NCI-H82 treated with DMSO at 0.1 percent for 48 hours (cell line): ENCODE measurements at regions not wholly inside any gene's neighbourhood (a gene's known extent, or its start where the extent isn't known, plus 50 kb on each side); places are given as distances from the start of the nearest gene placed in this dataset.

Experiments used
- DNase-seq: peaks from one replicate; lab custom pipeline; 2025; ENCODE audit not compliant: unreplicated experiment; lab: John Stamatoyannopoulos, UW

DNA sequence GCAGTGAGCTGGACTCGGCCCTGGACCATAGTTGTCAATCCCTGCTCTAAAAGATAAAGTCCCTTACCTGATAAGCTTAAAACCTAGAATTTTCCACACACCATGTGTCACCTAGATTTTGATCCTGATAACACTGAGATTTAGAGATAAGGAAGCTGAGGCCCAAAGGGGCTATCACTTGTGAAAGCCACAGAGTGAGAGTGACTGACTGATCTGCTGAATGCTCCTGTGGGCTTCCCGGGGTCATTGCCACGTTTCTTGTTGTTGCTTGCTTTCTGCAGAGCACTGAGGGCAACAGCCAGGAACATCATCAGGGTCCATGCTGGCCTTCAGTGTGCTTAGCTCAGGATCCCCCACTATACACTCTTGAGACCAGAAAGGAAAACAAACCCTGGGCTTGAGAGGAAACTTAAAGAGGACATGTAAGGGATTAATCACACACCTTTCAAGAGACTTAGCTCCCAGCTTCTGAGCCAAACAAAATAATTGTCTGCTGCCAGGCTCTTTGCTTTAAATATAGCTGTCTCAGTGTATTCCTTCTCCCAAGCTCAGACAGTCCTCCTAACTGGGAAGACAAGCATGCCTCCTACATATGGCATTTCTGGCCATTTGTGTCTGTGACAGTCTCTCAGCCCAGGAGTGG, 82.6 kb upstream of the ARHGAP5 start:
- DNase-seq = no peak

DNA sequence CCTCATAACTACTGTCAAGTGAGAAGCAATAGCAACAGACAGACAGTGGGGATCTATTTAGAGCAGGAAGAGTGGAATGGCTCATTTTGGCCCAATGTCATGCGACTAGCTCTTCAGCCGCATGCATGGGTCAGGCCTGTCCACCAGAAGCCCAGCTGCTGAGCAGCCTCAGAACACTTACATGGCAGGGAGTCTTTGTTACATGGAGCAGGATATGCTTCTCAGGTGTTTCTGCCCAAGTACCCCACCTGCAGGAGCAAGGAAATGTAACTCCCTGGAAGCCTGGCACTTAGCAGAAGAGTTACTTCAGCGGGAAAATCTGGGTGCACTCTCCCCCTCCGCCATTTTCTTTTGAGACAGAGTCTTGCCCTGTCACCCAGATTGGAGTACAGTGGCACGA, 73.5 kb upstream of the ARHGAP5 start:
- no peak for DNase-seq

DNA sequence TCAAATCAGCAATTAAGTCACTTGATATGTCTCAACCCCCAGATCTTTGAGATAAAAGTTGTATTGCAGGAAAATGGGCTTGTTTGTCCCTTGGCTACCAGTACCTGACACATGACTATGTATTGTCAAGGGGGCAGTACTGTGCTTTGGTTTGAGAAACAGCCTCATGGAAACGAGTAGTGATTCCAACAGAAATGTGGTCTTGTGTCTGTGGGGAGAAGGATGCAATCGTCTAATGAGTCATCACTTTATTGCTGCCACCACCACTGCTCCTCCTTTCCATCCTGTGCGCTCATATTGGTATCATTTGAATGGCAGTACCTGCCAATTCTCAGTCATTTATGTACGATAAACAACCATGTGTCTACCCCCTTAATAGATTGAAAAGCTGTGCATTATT, 72.8 kb upstream of the ARHGAP5 start:
- DNase-seq = no peak

DNA sequence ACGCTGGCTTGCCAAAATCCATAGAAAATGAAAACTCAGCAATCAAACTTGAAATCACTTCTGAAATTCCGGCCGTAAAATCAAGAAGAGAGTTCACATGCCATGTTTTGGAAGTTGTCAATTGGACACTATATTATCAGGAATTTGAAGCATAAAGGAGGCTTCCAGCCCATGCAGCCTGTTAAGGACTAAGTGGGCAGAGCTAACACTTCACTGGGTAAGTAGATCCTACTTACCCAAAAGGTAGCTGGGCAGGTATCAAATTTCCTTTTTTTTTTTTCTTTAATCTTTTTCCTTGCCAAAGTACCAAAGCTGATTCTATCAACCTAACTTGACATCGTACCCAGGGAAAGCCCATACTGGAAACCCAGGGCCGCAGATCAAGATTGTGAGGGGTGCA, 71.5 kb upstream of the ARHGAP5 start:
- DNase-seq = no peak

DNA sequence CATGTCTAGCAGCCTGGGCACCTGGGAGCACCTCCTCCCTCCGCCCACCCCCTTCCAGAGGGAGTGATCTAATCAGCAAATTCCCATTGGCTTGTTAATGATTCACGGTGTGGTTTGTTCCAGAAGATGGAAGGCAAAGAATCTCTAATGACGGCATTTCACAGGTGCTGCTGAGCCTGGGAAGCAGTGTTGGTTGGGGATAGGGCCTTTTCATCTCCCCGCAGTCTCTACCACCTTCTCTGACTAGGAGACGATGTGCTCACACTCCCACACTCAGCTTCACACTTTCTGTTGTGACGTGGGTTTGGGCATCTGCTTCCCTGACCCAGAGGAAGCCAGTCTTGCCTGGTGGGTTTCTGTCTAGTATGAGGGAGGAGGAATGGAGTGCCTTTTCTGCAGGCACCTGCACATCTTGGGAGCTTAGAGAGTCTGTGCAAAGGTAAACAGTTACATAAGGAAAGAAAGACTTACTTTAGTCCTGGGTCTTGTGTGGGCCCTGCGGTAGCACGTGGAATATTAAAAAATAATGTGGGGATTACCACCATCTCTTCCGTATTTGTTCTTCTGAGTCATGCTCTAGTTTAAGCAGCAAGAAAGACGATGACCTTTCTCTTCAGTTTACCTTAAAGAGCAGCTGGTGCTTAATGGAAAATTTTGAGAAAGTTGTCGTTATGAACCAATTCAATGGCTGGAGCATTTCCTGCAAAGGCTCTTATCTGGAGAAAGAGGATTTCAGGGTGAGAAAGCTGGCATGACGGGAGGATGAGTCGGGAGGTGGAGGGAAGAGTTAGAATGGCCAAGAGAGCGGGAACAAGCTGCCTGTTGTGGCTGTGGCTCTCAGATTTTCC, 70.6 kb upstream of the ARHGAP5 start:
- no peak for DNase-seq

DNA sequence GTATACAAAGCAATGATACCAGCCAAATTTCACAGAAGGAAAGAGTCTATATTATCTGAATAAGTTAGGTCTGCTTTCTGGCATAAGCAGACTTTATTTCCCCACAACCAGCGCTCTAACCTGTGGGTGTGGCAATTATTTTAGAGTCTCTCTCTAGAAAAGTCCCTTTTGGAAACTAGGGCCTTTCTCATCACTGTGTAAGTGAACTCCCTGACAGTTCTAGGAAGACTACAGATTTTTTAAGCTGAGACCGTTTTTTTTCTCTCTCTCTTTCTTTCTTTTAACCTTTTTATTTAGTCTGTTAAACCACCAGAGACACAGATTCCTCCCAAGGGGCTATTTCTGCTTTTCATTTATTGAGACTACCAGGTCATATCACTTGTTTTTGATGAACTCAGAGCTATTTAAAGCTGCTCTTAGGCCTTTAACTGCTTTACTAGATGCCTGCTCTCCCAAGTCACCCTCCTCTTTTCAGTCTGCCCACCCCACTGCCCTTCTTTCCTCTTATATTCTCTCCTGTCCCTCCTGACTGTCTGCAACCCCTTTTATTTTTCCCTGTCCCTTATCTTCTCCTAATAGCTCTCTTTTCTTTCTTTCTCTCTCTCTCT, 69.2 kb upstream of the ARHGAP5 start:
- no peak for DNase-seq

DNA sequence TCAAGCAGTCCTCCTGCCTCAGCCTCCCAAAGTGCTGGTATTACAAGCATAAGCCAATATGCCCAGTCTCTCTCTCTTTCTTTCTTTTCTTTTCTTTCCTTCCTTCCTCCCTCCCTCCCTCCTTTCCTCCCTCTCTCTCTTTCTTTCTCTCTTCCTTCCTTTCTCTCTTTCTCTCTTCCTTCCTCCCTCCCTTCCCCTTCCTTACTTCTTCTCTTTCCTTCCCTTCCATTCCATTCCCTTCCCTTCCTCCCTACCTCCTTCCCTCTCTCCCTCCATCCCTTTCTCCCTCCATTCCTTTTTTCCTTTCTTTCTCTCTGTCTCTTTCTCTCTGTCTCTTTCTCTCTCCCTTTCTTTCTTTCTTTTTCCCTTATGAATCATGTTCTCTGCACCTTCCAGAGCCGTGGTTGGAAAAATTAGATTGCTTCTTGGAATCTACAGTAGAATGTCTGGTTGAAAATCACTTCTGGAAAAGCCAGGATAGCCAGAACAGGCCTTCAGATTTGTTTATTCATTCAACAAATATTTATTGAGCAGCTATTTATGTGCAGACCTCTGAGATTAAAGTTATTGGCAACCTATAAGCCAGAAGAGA, 68.4 kb upstream of the ARHGAP5 start:
- no peak for DNase-seq

DNA sequence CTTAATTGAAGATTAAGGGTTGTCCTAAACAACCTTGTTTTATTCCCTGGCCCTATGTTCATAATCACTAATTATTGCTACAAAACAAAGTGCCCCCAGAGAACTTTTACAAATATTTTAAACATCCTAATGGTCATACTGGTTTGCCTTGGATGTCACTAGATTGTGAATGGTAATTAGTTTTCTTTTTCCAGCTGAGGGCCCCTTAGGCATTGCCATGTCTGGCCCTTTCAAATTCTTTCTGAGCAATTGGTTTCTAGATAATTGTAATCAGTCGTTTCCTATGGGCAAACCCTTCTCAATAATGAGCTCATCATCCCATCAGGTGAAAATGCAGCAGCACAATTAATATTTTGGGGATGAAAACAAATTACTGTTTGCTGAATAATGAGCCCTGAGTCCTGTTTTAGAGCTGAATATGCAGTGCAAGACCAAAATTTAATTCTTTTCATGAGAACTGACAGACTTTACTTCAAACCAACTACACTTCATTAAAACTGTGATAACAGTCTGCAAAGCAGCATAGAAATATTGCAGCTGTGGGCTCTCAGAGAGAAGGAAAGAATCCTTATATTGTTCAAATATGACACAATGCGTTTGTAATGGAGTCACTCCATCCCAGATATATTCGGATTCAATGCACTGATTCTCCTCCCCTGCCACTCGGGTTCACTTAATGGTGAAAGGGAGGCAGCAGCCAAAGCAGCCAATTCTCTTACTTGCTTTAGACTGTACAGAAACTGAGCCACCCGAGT, 67.7 kb upstream of the ARHGAP5 start:
- DNase-seq = no peak

DNA sequence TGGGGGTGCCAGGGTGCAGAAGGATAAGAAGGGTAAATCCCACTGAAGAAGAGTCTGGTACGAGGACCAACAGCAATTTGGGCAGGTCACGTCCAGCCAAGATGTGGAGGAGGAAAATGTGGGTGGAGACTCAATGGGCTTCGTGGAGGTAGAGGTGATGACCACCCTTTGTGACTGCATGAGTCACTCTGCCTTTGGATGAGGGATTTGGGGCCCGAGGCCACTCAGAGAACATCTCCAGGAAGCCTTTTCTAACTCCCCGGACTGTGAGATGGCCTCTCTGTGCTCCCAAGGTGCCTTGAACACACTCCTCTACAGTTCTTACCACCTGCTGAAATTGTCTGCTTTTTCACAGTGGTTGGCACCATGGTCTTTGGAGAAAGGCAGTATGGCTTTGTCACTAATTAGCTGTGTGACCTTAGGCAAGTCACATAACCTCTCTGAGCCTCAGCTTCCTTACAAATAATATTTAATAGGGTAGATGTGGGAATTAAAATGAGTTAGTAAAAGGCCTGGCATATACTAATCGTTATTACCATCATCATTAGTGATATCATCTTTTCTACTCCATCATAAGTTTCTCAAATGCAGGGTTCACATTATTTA, 67.0 kb upstream of the ARHGAP5 start:
- DNase-seq = no peak

DNA sequence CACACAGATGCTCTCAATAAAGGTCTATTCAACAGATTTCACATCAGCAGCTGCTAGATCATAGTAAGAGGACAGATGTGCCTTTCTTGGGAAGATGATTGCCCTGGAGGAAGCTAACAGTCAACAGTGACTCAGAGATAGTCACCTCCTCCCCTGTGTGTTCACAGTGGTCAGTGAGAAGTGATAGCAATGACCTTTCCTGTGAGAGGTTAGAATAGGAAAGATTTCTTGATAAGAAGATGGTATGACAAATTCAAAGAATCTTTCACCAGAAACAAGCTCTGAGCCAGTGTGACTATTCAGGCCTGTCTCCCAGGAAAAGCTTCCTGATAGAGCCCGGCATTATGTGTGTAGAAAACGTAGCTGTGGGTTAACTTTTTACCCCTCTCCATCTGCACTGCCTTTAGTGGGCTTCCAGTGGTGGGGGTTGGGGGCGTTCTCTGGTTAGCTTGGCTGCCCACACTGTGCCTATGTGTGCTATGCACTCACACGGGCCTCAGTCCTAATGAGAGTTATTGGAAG, 66.4 kb upstream of the ARHGAP5 start:
- DNase-seq = no peak

DNA sequence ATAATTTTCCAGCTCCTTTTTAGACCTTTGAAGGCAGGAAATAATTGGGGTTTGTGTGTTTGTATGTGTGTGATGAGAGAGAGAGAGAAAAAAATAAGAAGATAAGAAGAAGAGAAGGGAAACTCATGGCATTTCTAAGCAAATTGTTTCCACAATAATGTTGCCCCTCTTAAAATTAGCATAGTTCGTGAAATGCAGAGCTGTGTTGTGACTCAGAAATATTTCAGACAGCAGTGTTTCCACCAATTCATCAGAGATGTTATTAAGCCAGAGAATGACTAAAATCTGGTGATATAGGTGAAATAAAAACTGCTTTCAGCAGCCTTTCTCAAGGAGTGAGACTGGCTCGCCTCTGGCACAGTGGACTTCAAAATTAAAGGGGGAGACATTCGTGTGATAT, 65.9 kb upstream of the ARHGAP5 start:
- no peak for DNase-seq

DNA sequence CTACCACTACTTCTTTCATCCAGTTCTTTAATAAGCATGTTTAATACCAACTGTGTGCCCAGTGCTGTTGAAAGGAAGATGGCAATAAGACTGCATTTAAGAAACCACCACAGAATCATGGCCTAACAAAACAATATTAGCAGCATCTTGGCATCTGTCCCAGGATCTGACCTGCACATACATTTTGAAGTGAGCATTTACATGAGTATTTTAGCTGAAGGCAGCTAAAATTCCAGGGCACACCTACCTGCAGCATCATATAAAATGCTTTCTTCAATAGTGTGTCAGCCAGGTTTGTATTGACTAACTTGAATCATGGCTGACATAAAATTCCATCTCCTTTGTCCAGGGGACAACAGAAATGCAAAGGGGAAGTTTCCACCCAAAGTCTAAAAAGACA, 65.0 kb upstream of the ARHGAP5 start:
- DNase-seq = no peak

DNA sequence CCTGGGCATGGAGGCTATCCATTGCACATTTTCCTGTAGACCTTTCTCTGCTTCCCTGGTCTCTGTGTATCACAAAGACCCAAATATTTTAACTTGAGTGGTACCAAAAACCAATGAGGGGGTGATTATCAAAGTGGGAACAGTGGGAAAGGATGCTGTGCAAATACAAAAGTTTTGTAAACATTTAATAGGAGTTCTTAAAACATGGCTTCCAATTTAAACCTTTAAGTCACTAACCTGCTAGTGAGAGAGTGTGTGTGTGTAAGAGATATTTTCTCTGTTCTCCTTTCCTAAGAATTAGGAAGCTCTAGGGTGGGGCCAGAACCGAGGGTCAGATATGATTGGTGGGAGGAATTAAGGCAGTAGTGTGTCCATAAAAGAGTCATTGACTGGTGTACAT, 64.5 kb upstream of the ARHGAP5 start:
- DNase-seq = no peak

DNA sequence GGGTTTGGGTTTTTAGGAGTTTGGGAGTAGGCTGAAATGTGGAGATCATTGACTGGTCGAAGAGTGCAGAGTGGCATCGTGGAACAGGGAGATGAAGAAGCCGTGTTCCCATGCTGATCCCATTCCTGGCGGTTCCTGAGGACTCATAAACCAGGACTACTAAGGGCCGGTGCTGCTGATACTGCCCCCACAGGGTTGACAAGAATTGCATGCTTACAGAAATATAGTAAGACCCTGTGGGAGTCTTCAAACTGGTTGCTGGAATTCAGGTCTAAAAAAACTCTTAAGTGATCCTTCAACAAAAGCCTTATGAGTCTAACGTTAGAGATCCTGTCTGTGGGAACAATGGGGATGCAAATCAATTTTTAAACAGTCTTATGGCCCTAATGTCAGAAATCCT, 64.0 kb upstream of the ARHGAP5 start:
- no peak for DNase-seq

DNA sequence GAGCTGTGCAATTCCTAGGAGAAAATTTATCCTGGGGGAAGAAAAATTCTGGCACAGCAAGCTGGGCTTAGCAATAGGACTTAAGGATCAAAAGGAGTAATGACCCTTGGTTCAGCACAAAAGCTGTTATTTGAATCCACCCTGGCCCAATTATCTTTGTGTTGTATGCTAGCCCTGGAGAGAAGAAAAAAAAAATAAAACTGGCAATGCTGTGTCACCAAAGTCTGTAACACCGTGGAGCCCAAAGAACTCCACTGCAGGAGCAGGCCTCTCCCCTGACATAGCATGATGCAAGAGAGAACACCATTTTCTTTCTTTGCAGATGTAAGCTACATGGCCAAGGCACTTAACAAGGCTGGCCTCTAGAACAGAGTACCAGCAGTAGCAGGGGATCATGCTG, 63.0 kb upstream of the ARHGAP5 start:
- DNase-seq = no peak

DNA sequence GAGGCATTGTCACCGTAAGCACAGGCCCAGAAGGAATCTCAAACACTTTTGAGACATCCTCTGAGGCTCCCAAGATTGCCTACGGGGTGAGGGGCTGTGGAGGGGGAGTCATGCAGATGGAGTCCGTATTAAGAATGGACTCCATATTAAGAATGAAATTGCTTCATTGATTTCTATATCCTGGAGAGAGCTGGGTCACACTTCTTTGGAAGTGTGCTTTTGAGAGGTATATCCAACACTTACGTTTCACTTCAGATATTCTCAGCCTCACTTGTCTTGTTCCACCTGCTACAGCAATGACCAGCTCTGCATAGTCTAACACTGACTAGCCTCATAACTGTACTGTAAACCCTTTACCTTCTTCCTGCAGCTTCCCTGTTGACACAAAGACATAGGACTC, 62.6 kb upstream of the ARHGAP5 start:
- DNase-seq = no peak

DNA sequence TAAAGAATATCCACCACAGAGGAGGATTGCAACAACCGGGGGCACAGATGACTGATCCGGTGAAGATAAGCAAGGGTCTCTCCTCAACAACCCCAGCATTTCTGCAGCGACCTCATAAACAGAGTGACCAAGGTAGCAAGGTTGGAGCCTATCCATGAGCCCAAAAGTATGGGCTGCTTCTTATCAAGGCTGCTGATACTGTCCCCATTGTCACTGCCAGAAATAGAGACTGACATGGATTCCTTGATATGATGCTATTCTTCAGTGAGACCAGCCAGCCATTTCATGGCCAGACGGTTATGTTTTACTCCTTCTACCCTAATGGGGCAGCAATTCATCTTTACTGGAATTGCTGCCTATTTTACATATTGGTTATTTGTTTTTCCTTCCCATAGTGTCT, 61.9 kb upstream of the ARHGAP5 start:
- no peak for DNase-seq

DNA sequence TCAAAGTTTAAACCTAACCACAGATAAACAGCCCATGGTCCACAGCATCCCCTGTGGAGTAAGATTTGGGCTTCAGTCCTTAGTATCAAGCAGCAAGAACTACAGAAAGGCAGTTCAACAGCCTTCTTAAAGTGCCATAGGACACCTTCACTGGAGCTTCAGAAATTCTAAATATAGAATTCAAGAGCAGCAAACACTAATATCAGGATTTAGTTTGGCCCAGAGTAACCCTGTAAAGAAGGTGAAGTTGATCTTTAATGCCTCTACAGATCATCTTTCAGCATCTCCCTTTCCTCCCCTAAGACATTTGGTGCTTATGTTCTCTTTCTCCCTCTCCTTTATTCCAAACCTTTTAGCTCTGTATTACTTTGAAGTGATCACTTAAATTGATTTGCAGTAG, 59.5 kb upstream of the ARHGAP5 start:
- DNase-seq = no peak

DNA sequence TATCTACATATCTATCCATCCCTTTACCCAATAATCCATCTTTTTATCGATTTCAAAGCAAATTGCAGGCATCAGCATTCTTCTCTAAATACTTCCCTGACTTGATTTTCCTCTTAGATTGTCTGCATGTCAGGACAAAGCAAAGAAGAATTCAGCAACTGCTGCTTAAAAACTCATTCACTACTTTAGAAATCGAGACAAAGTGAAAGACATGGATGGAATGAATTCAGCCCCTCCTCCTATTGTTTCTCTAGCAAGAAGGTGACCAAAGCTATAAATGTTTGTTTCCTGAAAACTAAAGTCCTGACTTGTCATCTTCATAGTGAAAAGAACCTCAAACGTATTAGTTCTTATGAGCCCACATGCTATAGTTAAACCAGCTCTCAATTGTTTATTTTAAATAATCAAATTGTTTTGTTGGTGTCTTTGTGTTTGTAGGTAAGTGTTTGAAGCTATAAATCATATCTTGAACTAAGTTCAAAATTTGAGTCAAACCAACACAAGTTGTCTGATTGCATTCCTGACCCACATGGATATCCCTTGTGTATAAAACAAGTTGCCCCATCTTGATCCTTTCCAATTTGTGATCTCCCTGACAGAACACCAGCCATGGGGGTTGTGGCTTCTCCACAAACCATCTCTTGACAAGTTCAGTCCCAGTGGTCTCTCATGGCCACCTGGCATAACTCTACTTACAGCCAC, 58.6 kb upstream of the ARHGAP5 start:
- DNase-seq = no peak

DNA sequence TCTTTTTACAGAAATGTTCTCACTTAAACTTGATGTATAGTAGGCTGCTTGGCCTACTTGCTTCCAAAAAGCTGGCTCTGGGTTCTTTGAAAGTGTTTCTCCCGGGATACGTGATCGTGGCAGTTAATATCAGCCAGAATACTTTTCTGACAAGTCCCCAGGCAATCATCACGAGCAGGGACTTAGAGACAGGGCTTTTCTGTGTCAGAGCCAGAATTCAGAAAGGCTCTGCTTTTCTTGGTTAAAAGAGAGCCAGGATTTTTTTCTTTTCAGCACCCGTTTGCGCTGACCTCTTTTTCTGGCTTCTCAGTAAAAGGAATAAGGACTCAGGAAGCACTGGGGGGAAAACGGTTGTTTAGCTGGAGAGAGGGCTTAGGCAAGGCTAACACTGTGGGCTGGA, 57.8 kb upstream of the ARHGAP5 start:
- DNase-seq = no peak
